CD4-positive, CD25-positive, alpha-beta regulatory T cell (primary cell): ENCODE measurements at regions not wholly inside any gene's neighbourhood (a gene's known extent, or its start where the extent isn't known, plus 50 kb on each side); places are given as distances from the start of the nearest gene placed in this dataset.
"Not testable (repeated sequence)": the region's sequence is repeated elsewhere in the genome, so short reads cannot be mapped to it uniquely, and the experiment has no call there.

ENCODE experiments used
- ATAC-seq, 2 donors: fragments of 150-1000 bp; cut with Tn5 transposase; one replicate each; pipeline ENCODE4 v1.10.0; 2021; ENCODE audit warnings: low read depth in 2 of 2, moderate number of reproducible peaks in 2 of 2, moderate library complexity in 1 of 2
- DNase-seq, 3 donors: peaks; one replicate each; pipeline versions ENCODE4 v3.0.0 to v3.0.0-alpha.2; 2012 to 2022; ENCODE audit warnings: mixed read lengths in 1 of 3
- H3K27ac ChIP-seq: one replicate; pipeline ENCODE4 v1.7.0; 2013; ENCODE audit warnings: mild to moderate bottlenecking, low read length; ENCODE audit not compliant: insufficient read depth, poor library complexity, severe bottlenecking
- H3K27me3 ChIP-seq: one replicate; pipeline ENCODE4 v1.7.0; 2013; ENCODE audit warnings: low read length; ENCODE audit not compliant: control insufficient read depth, insufficient read depth
- H3K36me3 ChIP-seq: one replicate; pipeline ENCODE4 v1.7.0; 2013; ENCODE audit warnings: mild to moderate bottlenecking, low read length, moderate library complexity; ENCODE audit not compliant: control insufficient read depth, insufficient read depth
- H3K4me1 ChIP-seq: 2 replicates; pipeline ENCODE4 v1.7.0; 2013; ENCODE audit warnings: mild to moderate bottlenecking, low read length; ENCODE audit not compliant: insufficient read depth, control insufficient read depth, poor library complexity, severe bottlenecking
- H3K4me3 ChIP-seq: one replicate; pipeline ENCODE4 v1.7.0; 2013; ENCODE audit warnings: low read depth, mild to moderate bottlenecking, low read length, moderate library complexity
- H3K9me3 ChIP-seq, 2 experiments: 1 replicate in 1 of 2; 2 replicates in 1 of 2; pipeline ENCODE4 v1.7.0; 2013; ENCODE audit warnings: low read length in 2 of 2, mild to moderate bottlenecking in 1 of 2, moderate library complexity in 1 of 2; ENCODE audit not compliant: control insufficient read depth in 2 of 2
- H3K27ac Mint-ChIP-seq, 3 donors: one replicate each; pipeline ENCODE4 v1.8.0; 2020 to 2022; ENCODE audit warnings: mild to moderate bottlenecking in 3 of 3, mixed read lengths in 3 of 3, moderate library complexity in 2 of 3
- H3K27me3 Mint-ChIP-seq: one replicate; pipeline ENCODE4 v1.8.0; 2022; ENCODE audit warnings: mild to moderate bottlenecking, mixed read lengths
- H3K36me3 Mint-ChIP-seq: one replicate; pipeline ENCODE4 v1.8.0; 2020; ENCODE audit warnings: mixed read lengths
- H3K4me1 Mint-ChIP-seq, 4 donors: one replicate each; pipeline ENCODE4 v1.8.0; 2020 to 2022; ENCODE audit warnings: mixed read lengths in 4 of 4, mild to moderate bottlenecking in 1 of 4
- H3K4me3 Mint-ChIP-seq, 4 donors: one replicate each; pipeline ENCODE4 v1.8.0; 2020 to 2022; ENCODE audit warnings: mild to moderate bottlenecking in 4 of 4, mixed read lengths in 4 of 4, moderate library complexity in 3 of 4
- H3K9me3 Mint-ChIP-seq, 7 donors: one replicate each; pipeline ENCODE4 v1.8.0; 2020 to 2022; ENCODE audit warnings: mixed read lengths in 7 of 7, mild to moderate bottlenecking in 3 of 7, moderate library complexity in 2 of 7

GRCh38 chr6:71007298-71007697 lies 50.4 kb upstream of the B3GAT2 start:
- H3K4me3 ChIP-seq, H3K27ac ChIP-seq, H3K36me3 Mint-ChIP-seq: not testable (repeated sequence)

GRCh38 chr6:71011871-71012371 lies 55.1 kb upstream of the B3GAT2 start:
- Histone ChIP-seq H3K4me3 (no peak overlapping the region), H3K27ac (no peak overlapping the region), H3K27me3 (peaks cover 2% of the 10 kb centered on the region), H3K9me3 (no peaks in the 10 kb centered on the region), H3K4me1 (no peaks in the 10 kb centered on the region), H3K36me3 (no peaks in the 10 kb centered on the region)
- peaks cover 0 to 6% (median 0%) of the 10 kb centered on the region in 7 donors for H3K9me3 Mint-ChIP-seq
- no peak for ATAC-seq
- H3K36me3 Mint-ChIP-seq: no peaks in the 10 kb centered on the region
- no peaks in the 10 kb centered on the region for H3K4me1 Mint-ChIP-seq
- DNase-seq: no peak
- H3K4me3 Mint-ChIP-seq: no peak overlapping the region
- H3K27me3 Mint-ChIP-seq: peaks cover 12% of the 10 kb centered on the region
- H3K27ac Mint-ChIP-seq: no peak overlapping the region

More at GRCh38 chr6:71007298-71007697, 50.4 kb upstream of the B3GAT2 start:
- not testable (repeated sequence) for H3K27me3 ChIP-seq, H3K9me3 ChIP-seq, ATAC-seq, H3K4me1 ChIP-seq, H3K27me3 Mint-ChIP-seq, DNase-seq, H3K4me1 Mint-ChIP-seq, H3K4me3 Mint-ChIP-seq, H3K27ac Mint-ChIP-seq, H3K36me3 ChIP-seq
- H3K9me3 Mint-ChIP-seq: peaks cover 0 to 25% (median 7%) of the 10 kb centered on the region in 7 donors

DNA sequence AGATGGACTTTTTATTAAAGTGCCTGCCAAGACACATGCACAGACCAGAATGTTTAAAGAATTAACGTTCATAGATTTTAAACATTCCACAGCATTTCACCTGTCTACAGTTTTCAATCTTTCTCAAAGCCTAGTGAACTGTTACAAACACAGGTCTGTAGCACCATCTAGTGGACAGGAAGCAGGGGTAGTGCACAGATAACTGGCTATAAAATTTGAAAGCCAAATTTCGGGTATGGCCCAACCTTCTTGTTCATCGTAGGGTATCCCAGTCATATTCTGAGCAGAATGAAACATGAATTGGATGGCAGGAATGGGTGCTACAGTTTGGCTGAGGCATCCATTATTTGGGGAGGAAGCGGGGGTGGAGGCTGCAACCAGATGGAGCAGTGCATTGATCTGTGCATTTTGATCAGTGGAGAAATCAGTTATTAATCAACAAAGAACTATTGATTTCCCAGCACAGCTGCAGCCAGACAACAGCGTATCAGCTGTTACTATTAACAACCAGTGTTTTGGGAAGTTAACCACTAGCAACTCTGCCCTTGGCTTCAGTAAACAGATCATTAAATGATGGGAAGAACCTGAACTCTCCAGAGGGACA lies 56.1 kb upstream of the B3GAT2 start:
- Histone ChIP-seq H3K27ac (no peak overlapping the region), H3K4me3 (no peak overlapping the region), H3K4me1 (no peaks in the 10 kb centered on the region), H3K9me3 (no peaks in the 10 kb centered on the region), H3K36me3 (no peaks in the 10 kb centered on the region), H3K27me3 (peaks cover 2% of the 10 kb centered on the region)
- H3K36me3 Mint-ChIP-seq: no peaks in the 10 kb centered on the region
- DNase-seq: peak in 2 of 3 donors; percentile 29 to 49
- H3K27ac Mint-ChIP-seq: no peak overlapping the region
- no peaks in the 10 kb centered on the region for H3K4me1 Mint-ChIP-seq
- peak in 1 of 2 donors; percentile 62 for ATAC-seq
- no peak overlapping the region for H3K4me3 Mint-ChIP-seq
- peaks cover 12% of the 10 kb centered on the region for H3K27me3 Mint-ChIP-seq
- peaks cover 0 to 6% (median 0%) of the 10 kb centered on the region in 7 donors for H3K9me3 Mint-ChIP-seq

DNA sequence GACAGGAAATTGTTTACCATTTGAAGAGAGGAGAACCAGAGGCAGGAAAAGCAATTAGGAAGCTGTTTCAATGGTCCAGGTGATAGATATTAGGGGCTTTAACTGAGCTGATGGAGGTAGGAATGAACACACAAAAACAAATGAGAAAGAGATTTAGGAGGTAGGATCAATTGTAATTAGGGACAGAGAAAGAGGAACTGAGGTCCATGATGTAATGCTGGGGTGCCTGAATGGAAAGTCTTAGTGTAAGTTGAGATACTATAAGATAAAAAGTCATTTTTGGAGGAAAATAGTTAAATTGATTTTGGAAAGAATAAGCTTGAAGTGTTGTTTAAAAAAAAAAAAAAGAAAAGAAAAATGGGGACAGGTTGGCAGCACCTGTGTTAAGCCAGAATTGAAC lies 58.5 kb upstream of the B3GAT2 start:
- ATAC-seq: no peak
- Histone ChIP-seq H3K4me3 (no peak overlapping the region), H3K36me3 (no peaks in the 10 kb centered on the region), H3K27ac (no peak overlapping the region), H3K4me1 (no peaks in the 10 kb centered on the region), H3K27me3 (peaks cover 2% of the 10 kb centered on the region), H3K9me3 (no peaks in the 10 kb centered on the region)
- no peaks in the 10 kb centered on the region for H3K4me1 Mint-ChIP-seq
- H3K4me3 Mint-ChIP-seq: no peak overlapping the region
- no peak overlapping the region for H3K27ac Mint-ChIP-seq
- peaks cover 0 to 14% (median 0%) of the 10 kb centered on the region in 7 donors for H3K9me3 Mint-ChIP-seq
- no peaks in the 10 kb centered on the region for H3K36me3 Mint-ChIP-seq
- H3K27me3 Mint-ChIP-seq: peaks cover 9% of the 10 kb centered on the region
- DNase-seq: no peak

- H3K9me3 Mint-ChIP-seq: peaks cover 0 to 6% (median 0%) of the 10 kb centered on the region in 7 donors
- no peaks in the 10 kb centered on the region for H3K9me3 ChIP-seq
- ATAC-seq: no peak
Measured at GRCh38 chr6:71028236-71028876, 71.5 kb upstream of the B3GAT2 start.

DNA sequence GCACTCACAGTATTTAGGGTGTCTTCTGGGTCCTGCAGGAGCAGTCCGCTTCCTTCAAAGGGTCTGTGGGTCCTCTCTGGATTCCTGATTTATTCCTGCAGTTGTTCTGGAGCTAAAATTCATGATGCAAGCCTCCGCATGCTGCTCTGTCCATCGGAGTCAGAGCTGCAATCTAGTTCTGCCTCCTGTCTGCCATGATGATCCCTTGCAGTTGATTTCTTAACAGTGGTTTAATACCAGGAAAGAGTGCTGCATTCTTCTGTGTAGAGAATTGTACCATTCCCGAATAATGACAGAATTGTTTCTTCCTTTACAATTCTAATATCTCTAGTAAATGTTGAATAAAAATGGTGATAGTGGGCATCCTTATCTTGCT lies 72.0 kb upstream of the B3GAT2 start:
- Mint-ChIP-seq H3K36me3 (no peaks in the 10 kb centered on the region), H3K4me1 (no peaks in the 10 kb centered on the region), H3K27ac (no peak overlapping the region), H3K27me3 (no peaks in the 10 kb centered on the region), H3K9me3 (peaks cover 0 to 6% (median 0%) of the 10 kb centered on the region in 7 donors), H3K4me3 (no peak overlapping the region)
- H3K36me3 ChIP-seq: no peaks in the 10 kb centered on the region
- ATAC-seq (no peak), DNase-seq (no peak)
- no peaks in the 10 kb centered on the region for H3K27me3 ChIP-seq
- no peak overlapping the region for H3K4me3 ChIP-seq
- H3K9me3 ChIP-seq: no peaks in the 10 kb centered on the region
- no peaks in the 10 kb centered on the region for H3K4me1 ChIP-seq
- no peak overlapping the region for H3K27ac ChIP-seq

More at GRCh38 chr6:71028236-71028876, 71.5 kb upstream of the B3GAT2 start:
- no peak overlapping the region for H3K4me3 Mint-ChIP-seq
- no peak overlapping the region for H3K27ac Mint-ChIP-seq
- Histone ChIP-seq H3K36me3 (no peaks in the 10 kb centered on the region), H3K4me3 (no peak overlapping the region), H3K27me3 (no peaks in the 10 kb centered on the region), H3K27ac (no peak overlapping the region), H3K4me1 (no peaks in the 10 kb centered on the region)
- DNase-seq: no peak
- no peaks in the 10 kb centered on the region for H3K36me3 Mint-ChIP-seq
- H3K4me1 Mint-ChIP-seq: no peaks in the 10 kb centered on the region
- H3K27me3 Mint-ChIP-seq: no peaks in the 10 kb centered on the region

DNA sequence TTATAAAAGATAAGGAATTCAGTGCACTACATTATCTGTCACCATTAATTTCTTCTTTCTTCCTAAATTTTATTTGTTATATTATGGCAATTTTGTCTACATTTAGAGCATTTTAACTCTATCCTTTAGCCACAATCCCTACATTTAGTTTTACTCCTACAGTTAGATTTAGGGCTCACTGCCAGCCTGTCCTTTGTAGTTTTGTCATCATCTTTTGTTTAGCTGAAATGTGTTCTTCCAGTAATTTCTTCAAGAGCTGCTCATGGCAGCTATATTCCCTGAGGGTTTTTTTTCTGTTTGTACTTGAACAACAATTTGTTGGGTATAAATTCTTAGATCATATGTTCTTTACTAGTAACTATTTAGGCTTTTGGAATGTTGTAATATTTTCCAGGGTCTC lies 72.7 kb upstream of the B3GAT2 start:
- Histone ChIP-seq H3K4me1 (no peaks in the 10 kb centered on the region), H3K9me3 (no peaks in the 10 kb centered on the region), H3K36me3 (no peaks in the 10 kb centered on the region), H3K4me3 (no peak overlapping the region), H3K27ac (no peak overlapping the region), H3K27me3 (no peaks in the 10 kb centered on the region)
- DNase-seq: no peak
- Mint-ChIP-seq H3K9me3 (peaks cover 0 to 5% (median 0%) of the 10 kb centered on the region in 7 donors), H3K36me3 (no peaks in the 10 kb centered on the region), H3K4me3 (no peak overlapping the region), H3K27me3 (no peaks in the 10 kb centered on the region), H3K27ac (no peak overlapping the region), H3K4me1 (no peaks in the 10 kb centered on the region)
- ATAC-seq: no peak

- H3K4me3 Mint-ChIP-seq: no peak overlapping the region
- Histone ChIP-seq H3K4me1 (no peaks in the 10 kb centered on the region), H3K36me3 (no peaks in the 10 kb centered on the region), H3K9me3 (no peaks in the 10 kb centered on the region), H3K27ac (no peak overlapping the region), H3K4me3 (no peak overlapping the region), H3K27me3 (no peaks in the 10 kb centered on the region)
- peaks cover 0 to 4% (median 0%) of the 10 kb centered on the region in 7 donors for H3K9me3 Mint-ChIP-seq
- H3K4me1 Mint-ChIP-seq: no peaks in the 10 kb centered on the region
- DNase-seq (no peak), ATAC-seq (no peak)
- H3K27ac Mint-ChIP-seq: no peak overlapping the region
- no peaks in the 10 kb centered on the region for H3K36me3 Mint-ChIP-seq
- no peaks in the 10 kb centered on the region for H3K27me3 Mint-ChIP-seq
Measured at GRCh38 chr6:71031912-71032311, 75.1 kb upstream of the B3GAT2 start.
